CD4-positive, alpha-beta T cell (primary cell): ENCODE measurements at regions not wholly inside any gene's neighbourhood (a gene's known extent, or its start where the extent isn't known, plus 50 kb on each side); places are given as distances from the start of the nearest gene placed in this dataset.

Experiments
- ATAC-seq: fragments of 200-7000 bp; cut with Tn5 transposase; one replicate; pipeline ENCODE4 v1.10.0; 2022; ENCODE audit warnings: mild to moderate bottlenecking; ENCODE audit not compliant: poor library complexity
- CTCF ChIA-PET: fragments of 350-600 bp; sonication (Branson Sonifier 250); formaldehyde crosslinking; loops from one replicate; lab custom pipeline; 2021; ENCODE audit warnings: antibody characterized with exemption, inconsistent platforms; lab: Charles Lee
- POLR2A ChIA-PET: fragments of 350-600 bp; sonication (Branson Sonifier 250); formaldehyde crosslinking; loops from one replicate; lab custom pipeline; 2021; ENCODE audit warnings: antibody characterized with exemption, inconsistent platforms; lab: Charles Lee
- DNase-seq, 14 experiments: peaks; one replicate each; pipeline ENCODE4 v3.0.0-alpha.2; 2013 to 2020; ENCODE audit warnings: mixed read lengths in 2 of 14
- H3K27ac ChIP-seq, 2 donors: one replicate each; pipeline versions ENCODE4 v1.5.1 to v1.7.0; 2013; ENCODE audit warnings: low read length in 2 of 2, low read depth in 1 of 2, mild to moderate bottlenecking in 1 of 2
- H3K27me3 ChIP-seq, 2 experiments: 1 replicate in 1 of 2; 2 replicates in 1 of 2; pipeline versions ENCODE4 v1.6.1 to v1.7.0; 2013; ENCODE audit warnings: low read length in 2 of 2, control low read depth in 1 of 2, mild to moderate bottlenecking in 1 of 2, moderate library complexity in 1 of 2; ENCODE audit not compliant: insufficient read depth in 2 of 2, control insufficient read depth in 1 of 2
- H3K36me3 ChIP-seq: one replicate; pipeline ENCODE4 v1.6.1; 2013; ENCODE audit warnings: low read length, control low read depth; ENCODE audit not compliant: insufficient read depth
- H3K4me1 ChIP-seq: one replicate; pipeline ENCODE4 v1.6.1; 2013; ENCODE audit warnings: low read length, control low read depth; ENCODE audit not compliant: insufficient read depth
- H3K4me3 ChIP-seq: one replicate; pipeline ENCODE4 v1.5.1; 2013; ENCODE audit warnings: mild to moderate bottlenecking, low read length, moderate library complexity
- H3K9me3 ChIP-seq, 2 experiments: 1 replicate in 1 of 2; 2 replicates in 1 of 2; pipeline versions ENCODE4 v1.6.1 to v1.7.0; 2013; ENCODE audit warnings: low read length in 2 of 2, mild to moderate bottlenecking in 2 of 2, control low read depth in 1 of 2, moderate library complexity in 1 of 2; ENCODE audit not compliant: control insufficient read depth in 1 of 2, insufficient read depth in 1 of 2
- H3K27ac Mint-ChIP-seq: one replicate; pipeline ENCODE4 v1.8.0; 2020; ENCODE audit warnings: mixed read lengths
- H3K27me3 Mint-ChIP-seq: one replicate; pipeline ENCODE4 v1.8.0; 2021; ENCODE audit warnings: mixed read lengths
- H3K36me3 Mint-ChIP-seq: one replicate; pipeline ENCODE4 v1.8.0; 2021; ENCODE audit warnings: low read depth, mixed read lengths
- H3K4me1 Mint-ChIP-seq: one replicate; pipeline ENCODE4 v1.8.0; 2021; ENCODE audit warnings: low read depth, mixed read lengths
- H3K4me3 Mint-ChIP-seq: one replicate; pipeline ENCODE4 v1.8.0; 2020; ENCODE audit warnings: mild to moderate bottlenecking, mixed read lengths
- H3K9me3 Mint-ChIP-seq: one replicate; pipeline ENCODE4 v1.8.0; 2020; ENCODE audit warnings: mixed read lengths
- CTCF ChIP-seq: fragments of 200-600 bp; IDR thresholded peaks from one replicate; pipeline ENCODE4 v1.8.0; 2022; ENCODE audit warnings: antibody characterized with exemption, mild to moderate bottlenecking
- intact Hi-C, 2 experiments: fragments of 100-400 bp; cut with DNase I in 1 of 2; cut with micrococcal nuclease in 1 of 2; formaldehyde crosslinking; loops; one replicate each; pipeline versions ENCODE4 v1.15.1 to v1.9.0; 2023 to 2025; cut with DNase I, micrococcal nuclease

- Mint-ChIP-seq H3K36me3 (no peaks in the 10 kb centered on the region), H3K27me3 (no peaks in the 10 kb centered on the region), H3K4me1 (no peaks in the 10 kb centered on the region), H3K27ac (no peak overlapping the region), H3K9me3 (peaks cover 4% of the 10 kb centered on the region), H3K4me3 (no peak overlapping the region)
- Histone ChIP-seq H3K27ac (no peak overlapping the region), H3K9me3 (no peaks in the 10 kb centered on the region), H3K36me3 (no peaks in the 10 kb centered on the region), H3K4me1 (no peaks in the 10 kb centered on the region), H3K4me3 (no peak overlapping the region), H3K27me3 (no peaks in the 10 kb centered on the region)
- ATAC-seq: no peak
- no peak for DNase-seq
- no peak for TF ChIP-seq CTCF
- POLR2A ChIA-PET: no interaction called here
- CTCF ChIA-PET: no interaction called here
- intact Hi-C loops: no loop called here
These were observed 212.2 kb upstream of the ACO1 start for GRCh38 chr9:32172256-32172655.

- intact Hi-C loops: no loop called here
- no peaks in the 10 kb centered on the region for H3K27me3 Mint-ChIP-seq
- Histone ChIP-seq H3K36me3 (no peaks in the 10 kb centered on the region), H3K4me3 (no peak overlapping the region), H3K4me1 (no peaks in the 10 kb centered on the region), H3K27ac (no peak overlapping the region), H3K9me3 (no peaks in the 10 kb centered on the region), H3K27me3 (no peaks in the 10 kb centered on the region)
- ChIA-PET CTCF (no interaction called here), POLR2A (no interaction called here)
- no peaks in the 10 kb centered on the region for H3K36me3 Mint-ChIP-seq
- DNase-seq (no peak), ATAC-seq (no peak)
- no peak overlapping the region for H3K27ac Mint-ChIP-seq
- no peak for TF ChIP-seq CTCF
- H3K4me3 Mint-ChIP-seq: no peak overlapping the region
- H3K9me3 Mint-ChIP-seq: no peaks in the 10 kb centered on the region
- H3K4me1 Mint-ChIP-seq: no peaks in the 10 kb centered on the region
These were observed 207.0 kb upstream of the ACO1 start for GRCh38 chr9:32177396-32177795.

- Mint-ChIP-seq H3K4me3 (no peak overlapping the region), H3K9me3 (no peaks in the 10 kb centered on the region), H3K36me3 (no peaks in the 10 kb centered on the region), H3K4me1 (no peaks in the 10 kb centered on the region), H3K27me3 (no peaks in the 10 kb centered on the region), H3K27ac (no peak overlapping the region)
- Histone ChIP-seq H3K9me3 (no peaks in the 10 kb centered on the region), H3K27me3 (no peaks in the 10 kb centered on the region), H3K36me3 (no peaks in the 10 kb centered on the region), H3K27ac (no peak overlapping the region), H3K4me3 (no peak overlapping the region), H3K4me1 (no peaks in the 10 kb centered on the region)
- no peak for TF ChIP-seq CTCF
- DNase-seq (no peak), ATAC-seq (no peak)
- intact Hi-C loops: no loop called here
- ChIA-PET POLR2A (no interaction called here), CTCF (no interaction called here)
These were observed 203.8 kb upstream of the ACO1 start for GRCh38 chr9:32180597-32180996.
